Kidney (tissue), 13 donors: ENCODE measurements at regions not wholly inside any gene's neighbourhood (a gene's known extent, or its start where the extent isn't known, plus 50 kb on each side); places are given as distances from the start of the nearest gene placed in this dataset.
A peak's percentile ranks its signal among the peaks of the same experiment; 100 is the strongest.

Experiments
- DNase-seq, 5 donors: peaks; one replicate each; pipeline ENCODE4 v3.0.0-alpha.2; 2013 to 2020
- FAIRE-seq: peaks from 2 replicates; lab custom pipeline; 2012; peaks lifted over from hg19 to GRCh38; lab: Jason Lieb, UNC
- H3K27ac ChIP-seq, 2 donors: one replicate each; pipeline ENCODE4 v1.7.0; 2013; ENCODE audit warnings: low read depth in 2 of 2, low read length in 2 of 2, inconsistent platforms in 1 of 2
- H3K27me3 ChIP-seq: one replicate; pipeline ENCODE4 v1.7.1; 2013; ENCODE audit warnings: low read length, inconsistent platforms; ENCODE audit not compliant: control insufficient read depth, insufficient read depth
- H3K36me3 ChIP-seq, 3 donors: one replicate each; pipeline versions ENCODE4 v1.7.0 to v1.7.1; 2013; ENCODE audit warnings: low read length in 3 of 3, control low read depth in 1 of 3, inconsistent platforms in 1 of 3; ENCODE audit not compliant: insufficient read depth in 3 of 3, control insufficient read depth in 2 of 3
- H3K4me1 ChIP-seq, 3 donors: one replicate each; pipeline versions ENCODE4 v1.7.0 to v1.7.1; 2013; ENCODE audit warnings: low read length in 3 of 3, inconsistent platforms in 1 of 3, low read depth in 1 of 3; ENCODE audit not compliant: control insufficient read depth in 2 of 3, insufficient read depth in 2 of 3
- H3K4me3 ChIP-seq, 3 donors: one replicate each; pipeline versions ENCODE4 v1.7.0 to v1.8.1; 2013; ENCODE audit warnings: low read length in 3 of 3, control low read depth in 1 of 3, inconsistent platforms in 1 of 3
- H3K9ac ChIP-seq, 3 donors: one replicate each; pipeline versions ENCODE4 v1.7.0 to v1.7.1; 2013; ENCODE audit warnings: low read length in 3 of 3, control low read depth in 1 of 3, inconsistent platforms in 1 of 3
- H3K9me3 ChIP-seq, 3 donors: one replicate each; pipeline versions ENCODE4 v1.7.0 to v1.7.1; 2013; ENCODE audit warnings: low read length in 3 of 3, control low read depth in 1 of 3, inconsistent platforms in 1 of 3; ENCODE audit not compliant: control insufficient read depth in 2 of 3, insufficient read depth in 1 of 3
- intact Hi-C: fragments of 100-400 bp; cut with DNase I; formaldehyde crosslinking; loops from one replicate; pipeline ENCODE4 v1.11.1; 2022
- TF ChIP-seq, protein P1 (sequence below): IDR thresholded peaks from 3 replicates; pipeline ENCODE4 v1.5.1; 2012; ENCODE audit warnings: mild to moderate bottlenecking, moderate library complexity, borderline replicate concordance; ENCODE audit not compliant: insufficient read depth; ENCODE audit errors: extremely low read depth
- donor health status: control.
- donor health status: control.
- donor health status: control.
- donor health status: control.
- donor health status: control.
- donor health status: DM: yes; HTN: yes; CAD: no.
- donor health status: Normal renal cell carcinoma (clear cell type).

DNA sequence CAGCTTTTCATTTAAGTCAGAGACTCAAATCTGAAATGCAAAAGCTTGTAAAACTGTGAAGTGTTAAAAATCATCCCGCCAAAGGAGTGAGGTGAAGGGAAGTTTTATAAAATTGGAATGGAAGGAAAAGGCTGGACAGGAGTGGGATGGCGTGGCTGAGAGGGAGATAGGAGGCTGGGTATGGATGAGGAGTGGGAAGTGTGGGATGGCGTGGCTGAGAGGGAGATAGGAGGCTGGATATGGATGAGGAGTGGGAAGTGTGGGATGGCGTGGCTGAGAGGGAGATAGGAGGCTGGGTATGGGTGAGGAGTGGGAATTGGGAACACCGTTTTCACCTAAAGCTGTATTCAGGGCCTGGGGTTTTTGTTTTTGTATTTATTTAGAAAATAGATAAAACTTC is 59.4 kb upstream of the NKX2-2 start:
- Histone ChIP-seq H3K27ac (no peak overlapping the region), H3K4me3 (no peak overlapping the region), H3K36me3 (no peaks in the 10 kb centered on the region), H3K9ac (no peak overlapping the region), H3K9me3 (no peaks in the 10 kb centered on the region), H3K4me1 (no peaks in the 10 kb centered on the region), H3K27me3 (no peaks in the 10 kb centered on the region)
- intact Hi-C loops, result no loop called here
- TF ChIP-seq, protein P1, sequence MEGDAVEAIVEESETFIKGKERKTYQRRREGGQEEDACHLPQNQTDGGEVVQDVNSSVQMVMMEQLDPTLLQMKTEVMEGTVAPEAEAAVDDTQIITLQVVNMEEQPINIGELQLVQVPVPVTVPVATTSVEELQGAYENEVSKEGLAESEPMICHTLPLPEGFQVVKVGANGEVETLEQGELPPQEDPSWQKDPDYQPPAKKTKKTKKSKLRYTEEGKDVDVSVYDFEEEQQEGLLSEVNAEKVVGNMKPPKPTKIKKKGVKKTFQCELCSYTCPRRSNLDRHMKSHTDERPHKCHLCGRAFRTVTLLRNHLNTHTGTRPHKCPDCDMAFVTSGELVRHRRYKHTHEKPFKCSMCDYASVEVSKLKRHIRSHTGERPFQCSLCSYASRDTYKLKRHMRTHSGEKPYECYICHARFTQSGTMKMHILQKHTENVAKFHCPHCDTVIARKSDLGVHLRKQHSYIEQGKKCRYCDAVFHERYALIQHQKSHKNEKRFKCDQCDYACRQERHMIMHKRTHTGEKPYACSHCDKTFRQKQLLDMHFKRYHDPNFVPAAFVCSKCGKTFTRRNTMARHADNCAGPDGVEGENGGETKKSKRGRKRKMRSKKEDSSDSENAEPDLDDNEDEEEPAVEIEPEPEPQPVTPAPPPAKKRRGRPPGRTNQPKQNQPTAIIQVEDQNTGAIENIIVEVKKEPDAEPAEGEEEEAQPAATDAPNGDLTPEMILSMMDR, result no peak
- DNase-seq, result no peak
- FAIRE-seq, result no peak

DNA sequence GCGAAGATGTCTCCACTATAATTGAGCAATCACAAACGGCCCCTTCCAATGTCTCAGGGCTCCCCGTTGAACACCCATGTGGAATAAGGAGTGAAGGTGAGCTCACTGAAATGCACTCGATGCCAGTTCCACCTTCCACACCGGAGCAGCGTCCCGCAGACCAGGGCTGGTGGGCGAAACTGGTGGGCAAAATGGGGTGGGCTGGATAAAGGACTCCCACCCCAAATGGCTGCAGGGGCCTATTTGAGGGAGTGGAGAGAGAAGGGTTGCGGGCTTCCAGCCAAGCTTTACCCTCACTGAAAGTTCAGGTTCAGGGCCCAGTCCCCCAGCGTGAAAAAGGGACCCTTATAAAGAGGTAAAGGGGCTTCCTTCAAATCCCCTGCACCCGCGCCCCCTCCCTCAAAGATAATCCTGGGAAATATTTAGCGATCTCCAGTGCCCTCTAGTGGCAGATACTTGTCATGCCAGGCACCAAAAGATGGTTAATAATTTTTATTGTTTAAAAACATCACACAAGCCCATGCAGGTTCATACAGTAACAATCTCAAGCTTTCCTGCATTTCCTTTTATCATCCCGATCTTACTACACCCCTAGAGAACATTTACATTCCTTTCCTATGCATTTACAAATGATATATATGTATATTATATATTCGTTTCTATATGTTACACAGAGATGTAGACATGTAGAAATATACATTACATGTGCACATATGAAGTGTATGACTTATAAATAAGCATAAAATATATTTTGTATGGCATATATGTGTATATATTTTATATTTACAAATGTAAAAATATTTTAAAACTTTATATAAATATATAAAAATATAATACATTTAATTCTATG is 58.2 kb upstream of the NKX2-2 start:
- H3K27me3 ChIP-seq, result no peaks in the 10 kb centered on the region
- H3K27ac ChIP-seq, result no peak overlapping the region
- H3K4me1 ChIP-seq, result no peaks in the 10 kb centered on the region
- FAIRE-seq (peak; percentile 90), DNase-seq (peak in 3 of 5 donors; percentile 1 to 36 (median 29))
- no peak overlapping the region for H3K4me3 ChIP-seq
- intact Hi-C loops, result no loop called here
- no peak overlapping the region for H3K9ac ChIP-seq
- TF ChIP-seq, protein P1, result peak; percentile 73
- H3K9me3 ChIP-seq, result no peaks in the 10 kb centered on the region
- no peaks in the 10 kb centered on the region for H3K36me3 ChIP-seq

DNA sequence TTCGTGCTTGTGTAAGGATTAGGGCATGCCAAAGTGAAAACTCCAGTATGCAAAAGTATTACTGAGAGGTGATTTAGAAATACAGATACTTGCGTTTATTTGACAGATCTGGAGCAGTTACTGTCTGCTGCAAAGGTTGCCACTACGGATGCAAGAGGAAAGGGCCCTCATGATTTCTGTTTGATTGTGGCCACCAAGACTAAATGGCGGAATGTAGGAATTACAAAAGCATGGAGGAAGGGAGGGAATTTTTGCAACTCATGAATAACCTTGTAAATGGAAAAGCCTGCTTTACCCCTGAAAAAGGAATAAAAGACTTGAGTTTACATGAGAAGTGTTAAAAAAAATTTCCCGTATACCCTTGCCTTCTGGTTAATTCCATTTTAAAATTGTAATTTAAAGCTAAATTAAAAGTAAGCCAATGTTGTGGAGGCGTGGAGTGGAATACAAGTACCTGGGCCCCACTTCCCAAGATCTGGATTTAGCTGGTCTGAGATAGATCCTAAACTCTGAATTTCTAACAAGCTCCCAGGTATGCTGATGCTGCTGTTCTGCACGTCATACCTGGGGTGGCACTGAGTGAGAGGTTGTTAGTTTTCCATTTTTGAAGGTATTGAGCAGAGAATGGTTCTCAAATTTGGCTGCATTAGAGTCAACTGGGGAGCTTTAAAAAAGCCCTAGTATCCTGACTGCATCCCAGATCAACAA is 56.6 kb upstream of the NKX2-2 start:
- intact Hi-C loops, result no loop called here
- no peak for FAIRE-seq
- H3K36me3 ChIP-seq, result no peaks in the 10 kb centered on the region
- no peaks in the 10 kb centered on the region for H3K9me3 ChIP-seq
- H3K27ac ChIP-seq, result no peak overlapping the region
- no peak overlapping the region for H3K4me3 ChIP-seq
- no peak overlapping the region for H3K9ac ChIP-seq
- DNase-seq, result no peak
- no peaks in the 10 kb centered on the region for H3K4me1 ChIP-seq
- H3K27me3 ChIP-seq, result no peaks in the 10 kb centered on the region
- TF ChIP-seq, protein P1, result no peak
